ENCODE measurements at regions not wholly inside any gene's neighbourhood (a gene's known extent, or its start where the extent isn't known, plus 50 kb on each side); places are given as distances from the start of the nearest gene placed in this dataset.
"Not testable (repeated sequence)": the region's sequence is repeated elsewhere in the genome, so short reads cannot be mapped to it uniquely, and the experiment has no call there.

DNA sequence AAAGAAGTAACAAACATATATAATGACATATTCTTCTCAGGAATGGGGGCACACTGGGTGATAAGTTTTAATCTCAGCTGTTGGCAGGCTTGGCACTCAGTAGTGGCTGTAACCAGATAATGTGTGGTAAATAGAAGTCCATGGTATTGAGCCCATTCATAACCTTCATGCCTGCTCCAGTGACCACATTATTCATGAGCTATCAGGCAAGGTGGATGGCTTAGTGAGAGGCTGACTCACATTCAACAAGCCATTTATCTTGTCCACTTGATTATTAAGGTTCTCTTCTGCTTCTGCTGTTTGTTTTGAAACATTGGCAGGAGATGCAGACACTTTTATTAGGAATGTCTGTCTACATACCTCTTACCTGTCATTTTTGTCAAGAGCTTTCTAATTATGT lies 950.4 kb upstream of the LRFN5 start:
- in situ Hi-C loops (cut with MboI; ENCODE audit: low sequenced_read_pairs, unreplicated experiment), result no loop called here
- DNase-seq (ENCODE audit: low spot score), result no peak
- TF ChIP-seq, protein P1, sequence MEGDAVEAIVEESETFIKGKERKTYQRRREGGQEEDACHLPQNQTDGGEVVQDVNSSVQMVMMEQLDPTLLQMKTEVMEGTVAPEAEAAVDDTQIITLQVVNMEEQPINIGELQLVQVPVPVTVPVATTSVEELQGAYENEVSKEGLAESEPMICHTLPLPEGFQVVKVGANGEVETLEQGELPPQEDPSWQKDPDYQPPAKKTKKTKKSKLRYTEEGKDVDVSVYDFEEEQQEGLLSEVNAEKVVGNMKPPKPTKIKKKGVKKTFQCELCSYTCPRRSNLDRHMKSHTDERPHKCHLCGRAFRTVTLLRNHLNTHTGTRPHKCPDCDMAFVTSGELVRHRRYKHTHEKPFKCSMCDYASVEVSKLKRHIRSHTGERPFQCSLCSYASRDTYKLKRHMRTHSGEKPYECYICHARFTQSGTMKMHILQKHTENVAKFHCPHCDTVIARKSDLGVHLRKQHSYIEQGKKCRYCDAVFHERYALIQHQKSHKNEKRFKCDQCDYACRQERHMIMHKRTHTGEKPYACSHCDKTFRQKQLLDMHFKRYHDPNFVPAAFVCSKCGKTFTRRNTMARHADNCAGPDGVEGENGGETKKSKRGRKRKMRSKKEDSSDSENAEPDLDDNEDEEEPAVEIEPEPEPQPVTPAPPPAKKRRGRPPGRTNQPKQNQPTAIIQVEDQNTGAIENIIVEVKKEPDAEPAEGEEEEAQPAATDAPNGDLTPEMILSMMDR (IDR thresholded peaks at IDR 0.05; ENCODE audit: borderline replicate concordance, control extremely low read depth, extremely low read depth, insufficient read depth, missing control alignments), result no peak

DNA sequence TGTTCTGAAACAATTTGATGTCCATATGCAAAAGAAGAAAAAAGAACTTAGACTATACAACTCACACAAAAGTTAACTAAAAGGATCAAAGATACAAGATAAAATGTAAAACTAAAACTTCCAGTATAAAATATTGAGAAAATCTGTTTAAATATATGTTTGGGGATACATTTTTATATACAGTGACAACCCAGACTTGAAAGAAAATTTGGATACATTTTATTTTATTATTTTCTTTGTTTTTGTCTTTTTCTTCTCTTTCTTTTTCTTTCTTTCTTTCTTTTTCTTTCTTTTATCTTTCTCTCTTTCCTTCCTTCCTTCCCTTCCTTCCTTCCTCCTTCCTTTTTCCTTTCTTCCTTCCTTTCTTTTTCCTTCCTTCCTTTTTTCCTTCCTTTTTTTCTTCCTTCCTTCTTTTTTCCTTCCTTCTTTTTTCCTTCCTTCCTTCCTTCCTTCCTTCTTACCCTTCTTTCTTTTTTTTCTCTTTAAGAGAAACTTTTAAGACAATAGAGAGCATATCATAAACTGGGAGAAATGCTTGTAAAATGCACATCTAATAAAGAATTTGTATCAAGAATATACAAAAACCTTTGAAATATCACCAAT lies 954.5 kb upstream of the LRFN5 start:
- in situ Hi-C loops (cut with MboI; ENCODE audit: low sequenced_read_pairs, unreplicated experiment), result no loop called here
- TF ChIP-seq, protein P1 (IDR thresholded peaks at IDR 0.05; ENCODE audit: borderline replicate concordance, control extremely low read depth, extremely low read depth, insufficient read depth, missing control alignments), result no peak
- DNase-seq (ENCODE audit: low spot score), result no peak

DNA sequence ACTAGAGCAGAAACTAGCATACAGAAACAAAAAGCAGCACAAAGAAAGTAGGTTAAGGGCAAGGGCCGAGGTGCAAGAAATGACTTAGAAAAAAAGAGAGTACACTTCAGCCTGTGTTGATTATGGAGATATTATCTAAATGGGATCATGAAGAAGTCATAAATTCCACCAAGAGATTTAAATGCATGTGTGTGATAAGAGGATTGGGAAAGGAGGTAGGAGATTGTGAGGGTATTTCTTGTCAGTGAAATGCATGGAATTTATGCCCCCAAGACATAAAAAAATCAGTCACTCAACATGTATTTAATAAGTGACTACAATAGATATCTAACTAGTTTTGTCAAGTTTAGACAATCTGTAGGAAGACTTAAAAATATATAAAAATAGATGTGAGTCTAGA lies 976.2 kb upstream of the LRFN5 start:
- in situ Hi-C loops (cut with MboI; ENCODE audit: low sequenced_read_pairs, unreplicated experiment), result no loop called here
- TF ChIP-seq, protein P1 (IDR thresholded peaks at IDR 0.05; ENCODE audit: borderline replicate concordance, control extremely low read depth, extremely low read depth, insufficient read depth, missing control alignments), result no peak
- DNase-seq (ENCODE audit: low spot score), result no peak

DNA sequence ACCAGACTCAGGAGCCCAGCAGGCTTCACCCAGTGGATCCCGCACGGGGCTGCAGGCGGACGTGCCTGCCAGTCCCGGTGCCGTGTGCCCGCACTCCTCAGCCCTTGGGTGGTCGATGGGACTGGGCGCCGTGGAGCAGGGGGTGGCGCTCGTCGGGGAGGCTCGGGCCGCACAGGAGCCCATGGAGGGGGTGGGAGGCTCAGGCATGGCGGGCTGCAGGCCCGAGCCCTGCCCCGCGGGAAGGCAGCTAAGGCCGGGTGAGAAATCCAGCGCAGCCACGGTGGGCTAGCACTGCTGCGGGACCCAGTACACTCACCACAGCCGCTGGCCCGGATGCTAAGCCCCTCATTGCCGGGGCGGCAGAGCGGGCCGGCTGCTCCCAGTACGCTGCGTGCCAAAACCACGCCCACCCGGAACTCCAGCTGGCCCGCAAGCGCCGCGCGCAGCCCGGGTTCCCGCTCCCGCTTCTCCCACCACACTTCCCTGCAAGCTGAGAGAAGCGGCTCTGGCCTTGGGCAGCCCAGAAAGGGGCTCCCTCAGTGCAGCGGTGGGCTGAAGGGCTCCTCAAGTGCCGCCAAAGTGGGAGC lies 977.0 kb upstream of the LRFN5 start:
- DNase-seq (ENCODE audit: low spot score); in situ Hi-C loops (cut with MboI; ENCODE audit: low sequenced_read_pairs, unreplicated experiment): not testable (repeated sequence)

DNA sequence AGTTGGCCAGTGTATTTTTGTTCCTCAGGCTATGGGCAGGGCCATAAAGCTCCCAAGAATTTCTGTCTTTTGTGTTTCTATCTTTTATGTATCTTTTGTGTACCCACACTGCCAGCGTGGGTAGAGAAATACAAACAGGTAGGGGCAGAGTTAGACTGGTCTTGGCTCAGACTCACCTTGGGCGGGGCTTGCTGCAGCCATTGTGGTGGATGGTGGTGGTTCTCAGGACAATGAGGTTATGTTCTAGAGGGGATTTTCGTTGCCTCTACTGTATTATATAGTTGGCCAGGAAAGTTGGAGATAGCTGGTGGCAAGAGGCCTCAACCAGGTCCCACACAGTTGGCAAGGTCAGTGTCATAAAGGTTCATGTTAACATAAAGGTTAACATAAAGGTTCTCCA lies 977.5 kb upstream of the LRFN5 start:
- TF ChIP-seq, protein P1 (IDR thresholded peaks at IDR 0.05; ENCODE audit: borderline replicate concordance, control extremely low read depth, extremely low read depth, insufficient read depth, missing control alignments), result no peak
- in situ Hi-C loops (cut with MboI; ENCODE audit: low sequenced_read_pairs, unreplicated experiment), result no loop called here
- DNase-seq (ENCODE audit: low spot score), result no peak

DNA sequence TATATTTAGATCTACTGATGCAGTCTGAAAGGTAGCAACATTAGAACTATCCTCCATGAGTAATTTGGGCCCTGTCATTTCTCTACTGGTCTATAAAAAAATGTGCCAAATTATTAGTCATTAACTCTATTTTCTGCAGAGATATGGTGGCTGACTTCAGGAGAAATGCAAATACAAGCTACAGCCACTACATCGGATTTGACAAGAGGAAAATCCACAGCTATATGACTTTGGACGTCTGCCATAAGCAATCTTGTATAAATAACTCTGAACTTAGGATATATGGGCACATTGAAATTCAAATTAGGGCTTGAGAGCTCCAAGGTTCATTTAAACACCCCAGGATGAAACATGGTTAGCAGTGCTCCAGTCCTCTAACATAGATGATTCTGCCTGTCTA lies 983.0 kb upstream of the LRFN5 start:
- DNase-seq (ENCODE audit: low spot score), result no peak
- in situ Hi-C loops (cut with MboI; ENCODE audit: low sequenced_read_pairs, unreplicated experiment), result no loop called here
- TF ChIP-seq, protein P1 (IDR thresholded peaks at IDR 0.05; ENCODE audit: borderline replicate concordance, control extremely low read depth, extremely low read depth, insufficient read depth, missing control alignments), result no peak

DNA sequence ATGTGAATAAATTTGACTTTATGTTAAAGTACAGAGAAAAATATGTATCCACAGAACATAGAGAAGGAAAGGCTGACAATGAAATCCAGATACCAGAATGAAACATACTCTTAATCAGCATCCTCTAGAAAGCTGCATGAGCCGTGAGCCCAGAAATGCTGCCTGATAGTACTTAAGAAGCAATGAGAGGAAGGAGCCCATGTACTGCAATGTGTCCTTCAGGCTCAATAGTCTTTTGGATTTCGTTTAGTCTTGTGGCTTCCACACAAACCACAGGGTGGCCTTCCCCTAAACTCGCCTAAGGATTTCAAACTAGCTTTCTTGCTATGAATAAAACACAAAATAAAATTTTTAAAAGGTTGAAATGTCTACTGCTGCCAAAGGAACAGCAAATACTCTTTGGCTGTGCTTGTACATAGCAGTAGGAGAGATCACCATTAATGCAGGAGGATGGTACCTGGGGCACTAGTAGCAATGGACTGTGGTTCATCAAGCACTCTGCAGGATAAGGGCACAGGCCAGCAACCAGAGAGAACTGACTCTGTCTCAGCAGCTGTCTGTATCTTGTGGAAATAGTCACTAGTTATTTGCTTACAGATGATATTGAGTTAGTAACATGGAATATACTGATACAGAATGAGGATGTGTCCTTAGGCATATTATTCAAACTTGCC lies 988.3 kb upstream of the LRFN5 start:
- no peak for DNase-seq (ENCODE audit: low spot score)
- TF ChIP-seq, protein P1 (IDR thresholded peaks at IDR 0.05; ENCODE audit: borderline replicate concordance, control extremely low read depth, extremely low read depth, insufficient read depth, missing control alignments), result no peak
- in situ Hi-C loops (cut with MboI; ENCODE audit: low sequenced_read_pairs, unreplicated experiment), result no loop called here

Measured in GM13976 (cell line).